ENCODE measurements at regions not wholly inside any gene's neighbourhood (a gene's known extent, or its start where the extent isn't known, plus 50 kb on each side); places are given as distances from the start of the nearest gene placed in this dataset.

DNA sequence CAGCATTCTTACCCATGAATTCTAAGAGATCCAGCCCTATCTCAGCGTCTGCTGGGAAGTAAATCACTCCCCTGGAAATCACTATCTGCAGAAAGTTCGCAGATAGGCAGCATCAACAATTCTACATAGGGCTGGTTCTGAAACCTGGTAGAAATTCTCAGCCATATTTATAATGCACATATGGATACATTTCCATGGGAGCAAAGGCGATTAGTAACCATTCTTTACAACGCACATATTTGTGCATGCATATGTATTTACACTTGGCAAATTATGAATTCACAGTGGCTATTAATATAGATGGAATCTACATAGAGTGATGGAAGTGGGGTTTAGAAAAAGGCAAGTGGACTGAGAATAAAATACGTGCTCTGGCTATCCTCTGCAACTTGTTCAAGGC is 128.0 kb upstream of the FOXB1 start:
- Histone ChIP-seq H3K27ac (ENCODE audit: low read depth, low read length) (no peak overlapping the region), H3K9me2 (replicated peaks; ENCODE audit: control insufficient read depth, low read length) (no peaks in the 10 kb centered on the region), H3K4me1 (ENCODE audit: control insufficient read depth, low read length) (no peaks in the 10 kb centered on the region), H3K27me3 (ENCODE audit: control insufficient read depth, low read length) (peaks cover 5% of the 10 kb centered on the region; the same call in 1 of the 2 replicates), H3F3A (ENCODE audit: control insufficient read depth, insufficient read depth) (no peaks in the 10 kb centered on the region), H3K9me3 (ENCODE audit: control insufficient read depth, insufficient read depth, low read length) (no peaks in the 10 kb centered on the region), H3K79me2 (ENCODE audit: control insufficient read depth, low read length) (no peaks in the 10 kb centered on the region), H4K20me1 (ENCODE audit: control insufficient read depth, insufficient read depth, low read depth, low read length) (no peaks in the 10 kb centered on the region), H3K36me3 (ENCODE audit: control insufficient read depth, low read length) (no peaks in the 10 kb centered on the region), H3K4me2 (ENCODE audit: low read length) (no peak overlapping the region), H3K4me3 (ENCODE audit: low read length) (no peak overlapping the region)
- no peak for TF ChIP-seq EZH2phosphoT487 (IDR thresholded peaks at IDR 0.05; ENCODE audit: borderline replicate concordance, low read length)
- TF ChIP-seq, protein P1, sequence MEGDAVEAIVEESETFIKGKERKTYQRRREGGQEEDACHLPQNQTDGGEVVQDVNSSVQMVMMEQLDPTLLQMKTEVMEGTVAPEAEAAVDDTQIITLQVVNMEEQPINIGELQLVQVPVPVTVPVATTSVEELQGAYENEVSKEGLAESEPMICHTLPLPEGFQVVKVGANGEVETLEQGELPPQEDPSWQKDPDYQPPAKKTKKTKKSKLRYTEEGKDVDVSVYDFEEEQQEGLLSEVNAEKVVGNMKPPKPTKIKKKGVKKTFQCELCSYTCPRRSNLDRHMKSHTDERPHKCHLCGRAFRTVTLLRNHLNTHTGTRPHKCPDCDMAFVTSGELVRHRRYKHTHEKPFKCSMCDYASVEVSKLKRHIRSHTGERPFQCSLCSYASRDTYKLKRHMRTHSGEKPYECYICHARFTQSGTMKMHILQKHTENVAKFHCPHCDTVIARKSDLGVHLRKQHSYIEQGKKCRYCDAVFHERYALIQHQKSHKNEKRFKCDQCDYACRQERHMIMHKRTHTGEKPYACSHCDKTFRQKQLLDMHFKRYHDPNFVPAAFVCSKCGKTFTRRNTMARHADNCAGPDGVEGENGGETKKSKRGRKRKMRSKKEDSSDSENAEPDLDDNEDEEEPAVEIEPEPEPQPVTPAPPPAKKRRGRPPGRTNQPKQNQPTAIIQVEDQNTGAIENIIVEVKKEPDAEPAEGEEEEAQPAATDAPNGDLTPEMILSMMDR (IDR thresholded peaks at IDR 0.05; ENCODE audit: low read depth, low read length, poor library complexity, severe bottlenecking) = no peak

- Histone ChIP-seq H3K4me2 (ENCODE audit: low read length) (no peak overlapping the region), H3K4me3 (ENCODE audit: low read length) (no peak overlapping the region), H3K79me2 (ENCODE audit: control insufficient read depth, low read length) (no peaks in the 10 kb centered on the region), H3F3A (ENCODE audit: control insufficient read depth, insufficient read depth) (no peaks in the 10 kb centered on the region), H3K9me2 (replicated peaks; ENCODE audit: control insufficient read depth, low read length) (no peaks in the 10 kb centered on the region), H3K27me3 (ENCODE audit: control insufficient read depth, low read length) (peaks cover 5% of the 10 kb centered on the region; the same call in 1 of the 2 replicates), H3K9me3 (ENCODE audit: control insufficient read depth, insufficient read depth, low read length) (no peaks in the 10 kb centered on the region), H3K36me3 (ENCODE audit: control insufficient read depth, low read length) (no peaks in the 10 kb centered on the region), H3K4me1 (ENCODE audit: control insufficient read depth, low read length) (no peaks in the 10 kb centered on the region), H3K27ac (ENCODE audit: low read depth, low read length) (no peak overlapping the region), H4K20me1 (ENCODE audit: control insufficient read depth, insufficient read depth, low read depth, low read length) (no peaks in the 10 kb centered on the region)
- TF ChIP-seq EZH2phosphoT487 (IDR thresholded peaks at IDR 0.05; ENCODE audit: borderline replicate concordance, low read length) = no peak
- TF ChIP-seq, protein P1 (IDR thresholded peaks at IDR 0.05; ENCODE audit: low read depth, low read length, poor library complexity, severe bottlenecking) = no peak
Observed at GRCh38 chr15:59873644-59874272, 130.4 kb upstream of the FOXB1 start.

GRCh38 chr15:59867086-59867855 is 136.8 kb upstream of the FOXB1 start:
- no peaks in the 10 kb centered on the region for H3K9me3 ChIP-seq (ENCODE audit: control insufficient read depth, insufficient read depth, low read length)
- no peaks in the 10 kb centered on the region for H3K79me2 ChIP-seq (ENCODE audit: control insufficient read depth, low read length)
- no peaks in the 10 kb centered on the region for H3F3A ChIP-seq (ENCODE audit: control insufficient read depth, insufficient read depth)
- no peak overlapping the region for H3K27ac ChIP-seq (ENCODE audit: low read depth, low read length)
- no peaks in the 10 kb centered on the region for H3K9me2 ChIP-seq (replicated peaks; ENCODE audit: control insufficient read depth, low read length)
- no peak overlapping the region for H3K4me3 ChIP-seq (ENCODE audit: low read length)
- peaks cover 13% of the 10 kb centered on the region; the same call in 1 of the 2 replicates for H3K27me3 ChIP-seq (ENCODE audit: control insufficient read depth, low read length)
- H4K20me1 ChIP-seq (ENCODE audit: control insufficient read depth, insufficient read depth, low read depth, low read length) = no peaks in the 10 kb centered on the region
- H3K4me2 ChIP-seq (ENCODE audit: low read length) = no peak overlapping the region
- no peaks in the 10 kb centered on the region for H3K36me3 ChIP-seq (ENCODE audit: control insufficient read depth, low read length)
- no peaks in the 10 kb centered on the region for H3K4me1 ChIP-seq (ENCODE audit: control insufficient read depth, low read length)
- no peak for TF ChIP-seq EZH2phosphoT487 (IDR thresholded peaks at IDR 0.05; ENCODE audit: borderline replicate concordance, low read length)
- TF ChIP-seq, protein P1 (IDR thresholded peaks at IDR 0.05; ENCODE audit: low read depth, low read length, poor library complexity, severe bottlenecking) = no peak

Data from DOHH2 (cell line).